Vagina (tissue), 2 donors: ENCODE measurements at regions not wholly inside any gene's neighbourhood (a gene's known extent, or its start where the extent isn't known, plus 50 kb on each side); places are given as distances from the start of the nearest gene placed in this dataset.

Experiments used
- DNase-seq, 2 donors: peaks; one replicate each; pipeline ENCODE4 v3.0.0-alpha.2; 2017; ENCODE audit errors: extremely low spot score in 2 of 2
- H3K27ac ChIP-seq: fragments of 200-600 bp; sonication (generic); one replicate; pipeline ENCODE4 v1.5.1; 2019
- H3K27me3 ChIP-seq: fragments of 200-600 bp; sonication (generic); one replicate; pipeline ENCODE4 v1.5.1; 2019
- H3K36me3 ChIP-seq, 2 donors: fragments of 200-600 bp; sonication (generic); one replicate each; pipeline ENCODE4 v1.5.1; 2017 to 2019
- H3K4me1 ChIP-seq: fragments of 200-600 bp; sonication (generic); one replicate; pipeline ENCODE4 v1.5.1; 2019
- H3K4me3 ChIP-seq, 2 donors: fragments of 200-600 bp; sonication (generic); 1 replicate in 1 of 2; 2 replicates in 1 of 2; pipeline ENCODE4 v1.5.1; 2016 to 2019
- H3K9me3 ChIP-seq: fragments of 200-600 bp; sonication (generic); one replicate; pipeline ENCODE4 v1.5.1; 2019
- POLR2A ChIP-seq, 2 donors: fragments of 450-650 bp; IDR thresholded peaks; one replicate each; pipeline ENCODE4 v1.6.1; 2017; ENCODE audit warnings: antibody characterized with exemption in 2 of 2, mild to moderate bottlenecking in 2 of 2, moderate library complexity in 2 of 2
- POLR2AphosphoS5 ChIP-seq, 2 donors: sonication (generic); formaldehyde crosslinking; IDR thresholded peaks; one replicate each; pipeline ENCODE4 v1.9.0; 2017; ENCODE audit warnings: antibody characterized with exemption in 2 of 2, mild to moderate bottlenecking in 2 of 2, low read depth in 1 of 2; ENCODE audit not compliant: insufficient read depth in 1 of 2
- intact Hi-C: fragments of 100-400 bp; cut with DNase I; formaldehyde crosslinking; loops from one replicate; pipeline ENCODE4 v1.15.1; 2023
- TF ChIP-seq, protein P1 (sequence below), 3 experiments: fragments of 450-650 bp in 2 of 3; fragments of 200-600 bp in 1 of 3; sonication (generic) in 1 of 3; IDR thresholded peaks; one replicate each; pipeline ENCODE4 v1.5.1; 2017 to 2019; ENCODE audit warnings: antibody characterized with exemption in 3 of 3, mild to moderate bottlenecking in 2 of 3, moderate library complexity in 2 of 3

DNA sequence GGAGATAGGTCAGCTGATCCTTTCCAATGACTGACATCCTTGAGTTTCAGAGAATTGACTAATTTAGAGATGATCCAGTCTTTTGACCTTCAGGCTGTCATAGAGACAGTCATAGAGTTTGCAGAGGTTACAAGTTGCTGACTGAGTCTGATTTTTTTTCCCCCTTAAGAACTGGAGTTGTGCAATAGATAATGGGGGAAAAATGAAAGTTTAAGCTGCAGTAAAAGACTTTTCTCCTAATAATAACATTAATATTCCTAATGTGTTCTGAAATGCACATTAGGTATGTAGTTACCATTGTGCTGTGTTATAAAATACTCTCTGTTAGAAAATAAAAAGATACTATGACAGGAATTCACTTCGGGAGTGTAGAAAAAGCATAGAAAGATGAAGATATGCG, 876.9 kb upstream of the RAG2 start:
- no peaks in the 10 kb centered on the region for H3K27me3 ChIP-seq
- H3K4me3 ChIP-seq, result no peak overlapping the region
- no peaks in the 10 kb centered on the region for H3K9me3 ChIP-seq
- H3K4me1 ChIP-seq, result no peaks in the 10 kb centered on the region
- no peaks in the 10 kb centered on the region for H3K36me3 ChIP-seq
- no peak for DNase-seq
- H3K27ac ChIP-seq, result no peak overlapping the region
- TF ChIP-seq POLR2A (IDR thresholded peaks at IDR 0.05), result no peak
- TF ChIP-seq, protein P1, sequence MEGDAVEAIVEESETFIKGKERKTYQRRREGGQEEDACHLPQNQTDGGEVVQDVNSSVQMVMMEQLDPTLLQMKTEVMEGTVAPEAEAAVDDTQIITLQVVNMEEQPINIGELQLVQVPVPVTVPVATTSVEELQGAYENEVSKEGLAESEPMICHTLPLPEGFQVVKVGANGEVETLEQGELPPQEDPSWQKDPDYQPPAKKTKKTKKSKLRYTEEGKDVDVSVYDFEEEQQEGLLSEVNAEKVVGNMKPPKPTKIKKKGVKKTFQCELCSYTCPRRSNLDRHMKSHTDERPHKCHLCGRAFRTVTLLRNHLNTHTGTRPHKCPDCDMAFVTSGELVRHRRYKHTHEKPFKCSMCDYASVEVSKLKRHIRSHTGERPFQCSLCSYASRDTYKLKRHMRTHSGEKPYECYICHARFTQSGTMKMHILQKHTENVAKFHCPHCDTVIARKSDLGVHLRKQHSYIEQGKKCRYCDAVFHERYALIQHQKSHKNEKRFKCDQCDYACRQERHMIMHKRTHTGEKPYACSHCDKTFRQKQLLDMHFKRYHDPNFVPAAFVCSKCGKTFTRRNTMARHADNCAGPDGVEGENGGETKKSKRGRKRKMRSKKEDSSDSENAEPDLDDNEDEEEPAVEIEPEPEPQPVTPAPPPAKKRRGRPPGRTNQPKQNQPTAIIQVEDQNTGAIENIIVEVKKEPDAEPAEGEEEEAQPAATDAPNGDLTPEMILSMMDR (IDR thresholded peaks at IDR 0.05), result no peak
- TF ChIP-seq POLR2AphosphoS5 (IDR thresholded peaks at IDR 0.05; ENCODE audit: insufficient read depth in 1 of 2, low read depth in 1 of 2), result no peak
- intact Hi-C loops, result no loop called here

- Histone ChIP-seq H3K9me3 (no peaks in the 10 kb centered on the region), H3K4me3 (no peak overlapping the region), H3K27me3 (no peaks in the 10 kb centered on the region), H3K36me3 (no peaks in the 10 kb centered on the region), H3K27ac (no peak overlapping the region), H3K4me1 (no peaks in the 10 kb centered on the region)
- TF ChIP-seq, protein P1 (IDR thresholded peaks at IDR 0.05), result no peak
- TF ChIP-seq POLR2A (IDR thresholded peaks at IDR 0.05) (no peak), POLR2AphosphoS5 (IDR thresholded peaks at IDR 0.05; ENCODE audit: insufficient read depth in 1 of 2, low read depth in 1 of 2) (no peak)
- DNase-seq, result no peak
- intact Hi-C loops, result no loop called here
These were observed 870.3 kb upstream of the RAG2 start for GRCh38 chr11:37468344-37468743.

GRCh38 chr11:37465221-37465620, 867.2 kb upstream of the RAG2 start:
- DNase-seq, result no peak
- Histone ChIP-seq H3K9me3 (no peaks in the 10 kb centered on the region), H3K27me3 (no peaks in the 10 kb centered on the region), H3K36me3 (no peaks in the 10 kb centered on the region), H3K27ac (no peak overlapping the region), H3K4me3 (no peak overlapping the region), H3K4me1 (no peaks in the 10 kb centered on the region)
- intact Hi-C loops, result no loop called here
- TF ChIP-seq POLR2A (IDR thresholded peaks at IDR 0.05), result no peak
- TF ChIP-seq POLR2AphosphoS5 (IDR thresholded peaks at IDR 0.05; ENCODE audit: insufficient read depth in 1 of 2, low read depth in 1 of 2), result no peak
- TF ChIP-seq, protein P1 (IDR thresholded peaks at IDR 0.05), result no peak

GRCh38 chr11:37459456-37459855, 861.4 kb upstream of the RAG2 start:
- Histone ChIP-seq H3K9me3 (no peaks in the 10 kb centered on the region), H3K27ac (no peak overlapping the region), H3K36me3 (no peaks in the 10 kb centered on the region), H3K27me3 (no peaks in the 10 kb centered on the region), H3K4me1 (no peaks in the 10 kb centered on the region), H3K4me3 (no peak overlapping the region)
- intact Hi-C loops, result no loop called here
- TF ChIP-seq POLR2A (IDR thresholded peaks at IDR 0.05) (no peak), POLR2AphosphoS5 (IDR thresholded peaks at IDR 0.05; ENCODE audit: insufficient read depth in 1 of 2, low read depth in 1 of 2) (no peak)
- TF ChIP-seq, protein P1 (IDR thresholded peaks at IDR 0.05), result no peak
- no peak for DNase-seq

- DNase-seq, result no peak
- intact Hi-C loops, result no loop called here
- TF ChIP-seq, protein P1 (IDR thresholded peaks at IDR 0.05), result no peak
- TF ChIP-seq POLR2AphosphoS5 (IDR thresholded peaks at IDR 0.05; ENCODE audit: insufficient read depth in 1 of 2, low read depth in 1 of 2) (no peak), POLR2A (IDR thresholded peaks at IDR 0.05) (no peak)
These were observed 858.7 kb upstream of the RAG2 start for GRCh38 chr11:37456746-37457145.

More at GRCh38 chr11:37456746-37457145, 858.7 kb upstream of the RAG2 start:
- Histone ChIP-seq H3K27me3 (no peaks in the 10 kb centered on the region), H3K36me3 (no peaks in the 10 kb centered on the region), H3K4me1 (no peaks in the 10 kb centered on the region), H3K27ac (no peak overlapping the region), H3K4me3 (no peak overlapping the region), H3K9me3 (no peaks in the 10 kb centered on the region)
